Choroid plexus epithelial cell (primary cell): ENCODE measurements at regions not wholly inside any gene's neighbourhood (a gene's known extent, or its start where the extent isn't known, plus 50 kb on each side); places are given as distances from the start of the nearest gene placed in this dataset.
"Not testable (repeated sequence)": the region's sequence is repeated elsewhere in the genome, so short reads cannot be mapped to it uniquely, and the experiment has no call there.

Experiments used
- DNase-seq: peaks from one replicate; pipeline ENCODE4 v3.0.0-alpha.2; 2010; ENCODE audit warnings: low read depth
- H3K4me3 ChIP-seq: 2 replicates; pipeline ENCODE4 v1.5.1; 2011; ENCODE audit warnings: low read depth, mild to moderate bottlenecking, control low read depth, low read length, moderate library complexity
- CTCF ChIP-seq: conservative IDR thresholded peaks from 2 replicates; pipeline ENCODE4 v1.5.1; 2011; ENCODE audit warnings: low read depth, mild to moderate bottlenecking, control low read depth, inconsistent platforms, low read length, moderate library complexity

- no peak for DNase-seq
Measured at GRCh38 chr5:19210886-19211285, 777.1 kb downstream of the CDH18 start.

DNA sequence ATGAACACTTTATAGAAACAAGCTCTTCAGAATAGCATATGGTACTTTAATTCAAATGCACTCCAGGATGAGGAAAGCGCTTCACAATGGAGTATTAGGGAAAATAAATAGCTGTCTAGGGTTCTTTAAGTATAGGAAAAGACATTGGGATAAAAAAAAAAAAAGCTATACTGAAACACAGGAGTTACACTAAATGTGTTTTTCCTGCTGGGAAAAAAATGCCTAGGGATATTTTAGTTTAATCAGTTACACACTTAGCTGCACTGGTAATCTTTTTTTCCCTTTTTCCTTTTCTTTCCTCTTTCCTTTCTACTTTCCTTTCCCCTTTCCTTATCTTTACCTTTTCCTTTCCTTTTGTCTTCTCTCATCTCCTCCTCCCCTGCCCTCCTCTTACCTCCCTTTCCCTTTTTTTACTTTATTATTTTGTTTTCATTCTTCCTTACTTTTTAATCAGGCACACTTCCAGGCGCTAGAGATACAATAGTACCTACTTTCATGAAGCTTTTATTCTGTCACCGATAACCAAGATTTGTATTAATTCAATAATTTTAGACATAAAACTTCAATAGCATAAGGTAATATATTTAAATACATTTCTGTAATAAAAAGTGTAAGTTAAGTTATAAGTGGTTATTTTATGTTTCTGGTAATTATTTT is 758.7 kb downstream of the CDH18 start:
- DNase-seq, result no peak
- no peak overlapping the region for H3K4me3 ChIP-seq
- no peak for TF ChIP-seq CTCF

More at GRCh38 chr5:19210886-19211285, 777.1 kb downstream of the CDH18 start:
- no peak for TF ChIP-seq CTCF
- H3K4me3 ChIP-seq, result no peak overlapping the region

DNA sequence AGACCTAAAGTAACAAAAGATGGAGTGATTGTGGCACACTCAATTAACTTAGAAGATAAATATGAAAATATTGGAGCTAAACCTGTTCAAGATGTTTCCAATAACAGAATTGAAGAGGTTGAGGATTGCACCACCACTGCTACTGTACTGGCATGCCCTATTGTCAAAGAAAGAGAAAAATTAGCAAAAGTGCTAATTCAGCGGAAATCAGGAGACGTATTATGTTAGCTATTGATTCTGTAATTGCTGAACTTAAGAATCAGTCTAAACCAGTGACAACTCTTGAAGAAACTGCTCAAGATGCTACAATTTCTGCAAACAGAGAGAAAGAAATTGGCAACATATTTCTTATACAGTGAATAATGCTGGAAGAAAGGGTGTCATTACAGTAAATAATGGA is 754.4 kb downstream of the CDH18 start:
- no peak overlapping the region for H3K4me3 ChIP-seq
- TF ChIP-seq CTCF, result no peak
- no peak for DNase-seq

DNA sequence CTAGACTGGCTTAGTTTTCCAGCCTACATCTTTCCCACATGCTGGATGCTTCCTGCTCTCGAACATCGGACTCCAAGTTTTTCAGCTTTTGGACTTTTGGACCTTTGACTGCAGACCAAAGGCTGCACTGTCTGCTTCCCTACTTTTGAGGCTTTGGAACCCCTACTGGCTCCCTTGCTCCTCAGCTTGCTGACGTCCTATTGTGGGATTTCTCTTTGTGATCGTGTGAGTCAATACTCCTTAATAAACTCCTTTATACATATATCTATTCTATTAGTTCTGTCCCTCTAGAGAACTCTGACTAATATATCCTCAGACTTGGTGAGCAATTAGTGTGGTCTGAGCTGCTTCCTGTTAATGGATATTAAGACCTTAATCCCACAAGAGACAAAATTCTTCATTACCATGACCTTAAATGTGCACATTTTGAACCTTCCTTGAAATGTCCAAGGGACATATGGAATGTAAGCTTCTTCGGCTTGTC is 752.9 kb downstream of the CDH18 start:
- no peak for TF ChIP-seq CTCF
- no peak for DNase-seq
- no peak overlapping the region for H3K4me3 ChIP-seq

GRCh38 chr5:19240170-19240569 is 747.8 kb downstream of the CDH18 start:
- no peak for TF ChIP-seq CTCF
- peak; percentile 5 for DNase-seq
- no peak overlapping the region for H3K4me3 ChIP-seq

- TF ChIP-seq CTCF, result no peak
- DNase-seq, result no peak
Measured at GRCh38 chr5:19241690-19242089, 746.3 kb downstream of the CDH18 start.

DNA sequence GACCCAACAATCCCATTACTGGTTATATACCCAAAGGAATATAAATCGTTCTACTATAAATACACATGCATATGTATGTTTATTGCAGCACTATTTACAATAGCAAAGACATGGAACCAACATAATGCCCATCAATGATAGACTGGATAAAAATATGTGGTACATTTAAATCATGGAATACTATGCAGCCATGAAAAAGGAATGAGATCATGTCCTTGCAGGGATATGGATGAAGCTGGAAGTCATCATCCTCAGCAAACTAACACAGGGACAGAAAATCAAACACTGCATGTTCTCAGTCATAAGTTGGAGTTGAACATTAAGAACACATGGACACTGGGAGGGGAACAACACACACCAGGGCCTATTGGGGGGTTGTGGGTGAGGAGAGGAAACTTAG is 741.8 kb downstream of the CDH18 start:
- DNase-seq, H3K4me3 ChIP-seq: not testable (repeated sequence)

More at GRCh38 chr5:19241690-19242089, 746.3 kb downstream of the CDH18 start:
- H3K4me3 ChIP-seq, result no peak overlapping the region
